Endothelial cell (in vitro differentiated cells): ENCODE measurements at regions not wholly inside any gene's neighbourhood (a gene's known extent, or its start where the extent isn't known, plus 50 kb on each side); places are given as distances from the start of the nearest gene placed in this dataset.

Source experiments
- DNase-seq: peaks from one replicate; pipeline ENCODE4 v3.0.0; 2021; ENCODE audit warnings: low spot score
- H3K27ac Mint-ChIP-seq: one replicate; pipeline ENCODE4 v1.8.0; 2021; ENCODE audit warnings: mixed read lengths, inconsistent platforms; ENCODE audit not compliant: unreplicated experiment
- H3K27me3 Mint-ChIP-seq: one replicate; pipeline ENCODE4 v1.8.0; 2021; ENCODE audit warnings: mild to moderate bottlenecking, moderate library complexity, mixed read lengths, inconsistent platforms; ENCODE audit not compliant: unreplicated experiment
- H3K36me3 Mint-ChIP-seq: one replicate; pipeline ENCODE4 v1.8.0; 2021; ENCODE audit warnings: mild to moderate bottlenecking, low read depth, mixed read lengths, inconsistent platforms; ENCODE audit not compliant: unreplicated experiment
- H3K4me1 Mint-ChIP-seq: one replicate; pipeline ENCODE4 v1.8.0; 2021; ENCODE audit warnings: mild to moderate bottlenecking, mixed read lengths, inconsistent platforms; ENCODE audit not compliant: unreplicated experiment
- H3K4me3 Mint-ChIP-seq: one replicate; pipeline ENCODE4 v1.8.0; 2021; ENCODE audit warnings: mild to moderate bottlenecking, mixed read lengths, inconsistent platforms; ENCODE audit not compliant: unreplicated experiment
- H3K9me3 Mint-ChIP-seq: one replicate; pipeline ENCODE4 v1.8.0; 2021; ENCODE audit warnings: mixed read lengths, inconsistent platforms; ENCODE audit not compliant: unreplicated experiment
- TF ChIP-seq, protein P1 (sequence below): fragments of 200-600 bp; sonication (generic); IDR thresholded peaks from one replicate; pipeline ENCODE4 v1.5.0; 2021; ENCODE audit warnings: antibody characterized with exemption; ENCODE audit not compliant: unreplicated experiment

DNA sequence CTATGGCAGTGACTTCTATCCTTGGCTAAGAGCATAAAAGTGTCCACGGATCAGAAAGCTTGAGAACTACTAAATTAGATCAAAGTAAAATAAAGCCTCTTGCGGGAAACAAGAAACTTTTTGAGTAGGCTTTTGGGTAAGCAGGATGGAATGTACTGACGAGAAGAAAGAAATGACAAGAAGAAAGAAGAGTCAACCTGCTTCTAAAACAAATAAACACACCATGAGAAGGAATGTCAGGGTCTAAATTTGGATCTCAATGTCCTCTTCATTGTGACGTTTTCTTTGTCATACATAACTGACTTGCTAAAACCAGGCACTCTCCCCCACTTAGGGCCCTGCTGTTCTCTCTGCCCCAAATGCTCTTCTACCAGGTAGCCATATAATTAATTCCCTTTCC is 290.1 kb upstream of the PTGER4 start:
- TF ChIP-seq, protein P1, sequence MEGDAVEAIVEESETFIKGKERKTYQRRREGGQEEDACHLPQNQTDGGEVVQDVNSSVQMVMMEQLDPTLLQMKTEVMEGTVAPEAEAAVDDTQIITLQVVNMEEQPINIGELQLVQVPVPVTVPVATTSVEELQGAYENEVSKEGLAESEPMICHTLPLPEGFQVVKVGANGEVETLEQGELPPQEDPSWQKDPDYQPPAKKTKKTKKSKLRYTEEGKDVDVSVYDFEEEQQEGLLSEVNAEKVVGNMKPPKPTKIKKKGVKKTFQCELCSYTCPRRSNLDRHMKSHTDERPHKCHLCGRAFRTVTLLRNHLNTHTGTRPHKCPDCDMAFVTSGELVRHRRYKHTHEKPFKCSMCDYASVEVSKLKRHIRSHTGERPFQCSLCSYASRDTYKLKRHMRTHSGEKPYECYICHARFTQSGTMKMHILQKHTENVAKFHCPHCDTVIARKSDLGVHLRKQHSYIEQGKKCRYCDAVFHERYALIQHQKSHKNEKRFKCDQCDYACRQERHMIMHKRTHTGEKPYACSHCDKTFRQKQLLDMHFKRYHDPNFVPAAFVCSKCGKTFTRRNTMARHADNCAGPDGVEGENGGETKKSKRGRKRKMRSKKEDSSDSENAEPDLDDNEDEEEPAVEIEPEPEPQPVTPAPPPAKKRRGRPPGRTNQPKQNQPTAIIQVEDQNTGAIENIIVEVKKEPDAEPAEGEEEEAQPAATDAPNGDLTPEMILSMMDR = no peak
- no peak for DNase-seq
- Mint-ChIP-seq H3K9me3 (no peaks in the 10 kb centered on the region), H3K36me3 (no peaks in the 10 kb centered on the region), H3K4me1 (peaks cover 11% of the 10 kb centered on the region), H3K27ac (no peak overlapping the region), H3K27me3 (no peaks in the 10 kb centered on the region), H3K4me3 (no peak overlapping the region)

DNA sequence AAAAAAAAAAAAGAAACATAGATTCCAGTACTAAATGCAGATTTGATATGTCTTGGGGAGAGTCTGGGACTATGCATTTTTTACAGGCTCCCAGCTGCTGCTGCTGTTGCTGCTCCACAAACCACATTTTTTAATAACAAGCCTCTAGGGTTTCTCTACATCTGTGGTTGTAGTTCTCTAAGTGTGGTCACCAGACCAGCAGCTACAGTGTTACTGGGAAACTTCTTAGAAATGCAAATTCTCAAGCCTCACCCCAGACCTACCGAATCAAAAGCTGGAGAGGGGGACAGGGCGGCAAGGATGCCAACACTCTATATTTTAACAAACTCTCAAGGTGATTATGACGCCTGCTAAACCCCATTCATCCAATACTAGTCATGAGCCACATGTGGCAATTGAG is 293.4 kb upstream of the PTGER4 start:
- DNase-seq = no peak
- Mint-ChIP-seq H3K36me3 (no peaks in the 10 kb centered on the region), H3K4me3 (no peak overlapping the region), H3K4me1 (no peaks in the 10 kb centered on the region), H3K27ac (no peak overlapping the region), H3K27me3 (no peaks in the 10 kb centered on the region), H3K9me3 (no peaks in the 10 kb centered on the region)
- TF ChIP-seq, protein P1 = no peak

DNA sequence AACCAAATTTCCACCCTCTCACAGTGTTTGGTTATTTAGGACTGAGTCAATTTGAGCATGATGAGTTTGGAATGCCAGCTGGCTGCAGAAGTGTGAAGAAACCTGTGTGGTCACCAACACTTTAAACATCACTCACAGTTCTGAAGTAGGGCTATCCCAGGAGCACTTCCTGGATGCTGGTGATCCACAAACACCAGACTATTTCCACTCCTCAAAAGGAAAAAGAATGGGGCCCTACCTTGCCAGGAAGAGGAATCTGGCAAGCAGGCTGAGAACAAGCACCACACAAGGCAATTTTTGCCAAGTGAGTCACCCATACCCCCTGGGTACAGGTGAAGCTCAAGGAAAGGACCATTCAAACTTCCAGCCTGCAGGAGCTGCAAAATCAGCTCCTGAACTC is 294.2 kb upstream of the PTGER4 start:
- Mint-ChIP-seq H3K36me3 (no peaks in the 10 kb centered on the region), H3K27ac (no peak overlapping the region), H3K9me3 (no peaks in the 10 kb centered on the region), H3K27me3 (no peaks in the 10 kb centered on the region), H3K4me1 (no peaks in the 10 kb centered on the region), H3K4me3 (no peak overlapping the region)
- no peak for DNase-seq
- TF ChIP-seq, protein P1 = no peak

DNA sequence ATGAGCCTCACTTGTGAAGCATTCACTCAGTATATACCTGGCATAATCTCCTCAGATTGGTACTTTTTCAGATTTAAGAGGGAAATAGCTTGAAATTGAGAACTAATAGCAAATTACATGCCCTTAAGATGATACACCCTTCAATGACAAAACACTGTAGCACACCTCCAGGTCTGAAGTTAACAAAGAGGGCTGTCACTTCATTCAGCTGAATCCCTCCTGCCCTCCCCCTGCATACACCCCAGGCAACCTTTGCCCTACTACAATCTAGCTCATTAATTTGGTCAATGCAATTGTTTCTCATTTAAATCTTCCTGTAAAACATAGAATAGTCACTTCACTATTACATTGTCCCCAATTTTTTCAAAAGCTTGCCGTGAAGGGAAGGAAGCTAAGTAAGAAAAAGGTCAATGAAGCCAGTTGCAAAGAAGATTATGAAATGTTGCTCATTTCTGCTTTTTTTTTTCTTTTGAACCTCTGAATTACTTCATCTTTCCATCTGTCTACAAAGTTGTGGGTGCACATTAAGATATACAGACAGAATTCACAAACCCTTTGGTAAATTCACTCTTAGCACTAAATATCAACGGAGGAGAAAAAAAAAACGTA is 294.8 kb upstream of the PTGER4 start:
- H3K36me3 Mint-ChIP-seq = no peaks in the 10 kb centered on the region
- no peaks in the 10 kb centered on the region for H3K9me3 Mint-ChIP-seq
- no peaks in the 10 kb centered on the region for H3K4me1 Mint-ChIP-seq
- no peaks in the 10 kb centered on the region for H3K27me3 Mint-ChIP-seq
- no peak overlapping the region for H3K4me3 Mint-ChIP-seq
- TF ChIP-seq, protein P1 = no peak
- no peak for DNase-seq
- no peak overlapping the region for H3K27ac Mint-ChIP-seq

DNA sequence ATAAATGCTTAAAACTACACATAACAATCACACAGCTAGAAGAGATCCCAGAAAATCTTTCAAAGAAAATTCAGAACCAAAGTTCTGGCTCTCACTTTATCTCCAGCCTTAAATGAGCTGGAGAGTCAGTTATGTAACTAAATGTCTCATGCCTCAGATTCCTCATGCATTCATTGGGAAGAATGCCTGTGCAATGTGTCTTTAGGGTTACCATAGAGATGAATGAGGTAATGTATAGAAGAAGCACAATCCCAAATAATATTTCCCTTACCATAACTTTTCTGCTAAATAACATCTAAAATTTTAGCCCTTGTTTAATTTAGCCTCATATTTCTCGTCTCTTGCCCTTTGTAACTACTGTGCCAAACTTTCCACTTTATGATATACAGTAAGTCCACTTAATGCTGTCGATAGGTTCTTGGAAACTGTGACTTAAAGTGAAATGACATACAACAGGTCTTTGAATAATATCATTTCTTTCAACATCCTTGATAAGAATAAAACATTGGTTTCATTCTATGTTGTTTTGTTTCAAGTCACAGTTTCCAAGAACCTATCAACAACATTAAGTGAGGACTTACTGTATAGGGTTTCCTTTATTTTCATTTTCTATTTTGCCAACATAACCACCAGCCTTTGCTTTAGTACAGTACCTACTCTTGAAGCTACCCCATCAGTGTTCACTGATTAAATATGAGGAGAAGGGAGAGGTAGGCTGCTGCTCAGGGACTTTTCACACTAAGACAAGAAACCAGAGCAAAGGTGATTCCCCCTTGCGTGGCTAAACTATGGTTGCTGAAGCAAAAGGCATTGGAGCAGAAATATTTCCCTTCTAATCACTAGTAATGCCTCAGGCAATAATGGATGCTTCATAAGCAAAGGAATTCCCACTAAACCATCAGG is 295.7 kb upstream of the PTGER4 start:
- Mint-ChIP-seq H3K27me3 (no peaks in the 10 kb centered on the region), H3K9me3 (no peaks in the 10 kb centered on the region), H3K4me1 (no peaks in the 10 kb centered on the region), H3K4me3 (no peak overlapping the region), H3K27ac (no peak overlapping the region), H3K36me3 (no peaks in the 10 kb centered on the region)
- no peak for DNase-seq
- TF ChIP-seq, protein P1 = no peak
